A549 (cell line): ENCODE measurements at regions not wholly inside any gene's neighbourhood (a gene's known extent, or its start where the extent isn't known, plus 50 kb on each side); places are given as distances from the start of the nearest gene placed in this dataset.
A peak's percentile ranks its signal among the peaks of the same experiment; 100 is the strongest.

Experiments used
- ATAC-seq, 2 experiments: fragments of 200-7000 bp in 1 of 2; fragments of >200 bp in 1 of 2; cut with Nextera tagmentation in 1 of 2; cut with Tn5 transposase in 1 of 2; 3 replicates each; pipeline versions ENCODE4 v1.8.0 to v1.9.1; 2018 to 2020; ENCODE audit warnings: mild to moderate bottlenecking in 1 of 2, moderate library complexity in 1 of 2
- CTCF ChIA-PET: fragments of 300-600 bp; sonication (Branson Sonifier 250); formaldehyde crosslinking; extraction: SDS; loops from one replicate; lab custom pipeline; 2021; ENCODE audit warnings: antibody characterized with exemption, inconsistent platforms; lab: Yijun Ruan, JAX
- POLR2A ChIA-PET: fragments of 350-600 bp; formaldehyde crosslinking; extraction: SDS; loops from one replicate; lab custom pipeline; 2021; ENCODE audit warnings: antibody characterized with exemption, inconsistent platforms; lab: Yijun Ruan, JAX
- DNase-seq, 2 experiments: peaks; one replicate each; pipeline versions ENCODE4 v3.0.0 to v3.0.0-alpha.2; 2011 to 2016; ENCODE audit warnings: low read depth in 1 of 2, low spot score in 1 of 2
- FAIRE-seq: peaks from 2 replicates; lab custom pipeline; 2011; peaks lifted over from hg19 to GRCh38; lab: Jason Lieb, UNC
- H3K27ac ChIP-seq, 2 experiments: fragments of >200 bp; sonication (Bioruptor Twin); formaldehyde crosslinking; 3 replicates each; pipeline ENCODE4 v1.5.1; 2016 to 2017
- H3K4me1 ChIP-seq: fragments of >200 bp; sonication (Bioruptor Twin); formaldehyde crosslinking; 3 replicates; pipeline ENCODE4 v1.6.1; 2016
- H3K4me2 ChIP-seq: fragments of >200 bp; sonication (Bioruptor Twin); formaldehyde crosslinking; 3 replicates; pipeline ENCODE4 v1.6.1; 2016
- H3K4me3 ChIP-seq: fragments of >200 bp; sonication (Bioruptor Twin); formaldehyde crosslinking; 3 replicates; pipeline ENCODE4 v1.5.1; 2016
- H3K9me3 ChIP-seq: fragments of >200 bp; sonication (Bioruptor Twin); formaldehyde crosslinking; 3 replicates; pipeline ENCODE4 v1.6.1; 2016
- BHLHE40 ChIP-seq: IDR thresholded peaks from 2 replicates; pipeline ENCODE4 v1.6.1; 2012; ENCODE audit warnings: low read depth, low read length, inconsistent platforms
- CEBPB ChIP-seq, 2 experiments: fragments of >200 bp in 1 of 2; sonication (Bioruptor Twin) in 1 of 2; formaldehyde crosslinking in 1 of 2; IDR thresholded peaks; 2 replicates each; pipeline ENCODE4 v1.6.1; 2012 to 2016
- FOSB ChIP-seq: fragments of 250-450 bp; sonication (Bioruptor Pico); IDR thresholded peaks from 2 replicates; pipeline ENCODE4 v1.5.0; 2020; ENCODE audit warnings: mild to moderate bottlenecking, moderate library complexity
- FOXS1 ChIP-seq: fragments of 250-450 bp; sonication (Bioruptor Pico); IDR thresholded peaks from 2 replicates; pipeline ENCODE4 v1.5.0; 2020; ENCODE audit warnings: mild to moderate bottlenecking, moderate library complexity
- HES2 ChIP-seq: fragments of >200 bp; sonication (Bioruptor Twin); formaldehyde crosslinking; IDR thresholded peaks from 2 replicates; pipeline ENCODE4 v1.6.1; 2016
- HOXA7 ChIP-seq: fragments of 250-450 bp; sonication (Bioruptor Pico); IDR thresholded peaks from 2 replicates; pipeline ENCODE4 v1.5.0; 2020; ENCODE audit warnings: mild to moderate bottlenecking, moderate library complexity
- KDM5A ChIP-seq: fragments of 200-600 bp; sonication (generic); IDR thresholded peaks from 2 replicates; pipeline ENCODE4 v1.6.1; 2016; ENCODE audit warnings: antibody characterized with exemption, mild to moderate bottlenecking
- MAFK ChIP-seq: fragments of 450-650 bp; IDR thresholded peaks from 2 replicates; pipeline ENCODE4 v1.6.1; 2014; ENCODE audit not compliant: partially characterized antibody
- NR3C1 ChIP-seq: fragments of >200 bp; sonication (Bioruptor Twin); formaldehyde crosslinking; IDR thresholded peaks from 3 replicates; pipeline ENCODE4 v1.6.1; 2017
- POLR2A ChIP-seq: IDR thresholded peaks from 2 replicates; pipeline ENCODE4 v1.6.1; 2012; ENCODE audit warnings: mild to moderate bottlenecking, low read length
- RAD21 ChIP-seq, 2 experiments: fragments of >200 bp in 1 of 2; sonication (Bioruptor Twin) in 1 of 2; formaldehyde crosslinking in 1 of 2; IDR thresholded peaks in 1 of 2; conservative IDR thresholded peaks in 1 of 2; 2 replicates in 1 of 2; 3 replicates in 1 of 2; pipeline ENCODE4 v1.6.1; 2012 to 2018; ENCODE audit warnings: inconsistent platforms in 1 of 2
- RCOR1 ChIP-seq: fragments of 150-350 bp; IDR thresholded peaks from 2 replicates; pipeline ENCODE4 v1.6.1; 2014; ENCODE audit warnings: antibody characterized with exemption, low read length, low read depth
- RFX5 ChIP-seq: fragments of 450-650 bp; IDR thresholded peaks from 2 replicates; pipeline ENCODE4 v1.7.1; 2014; ENCODE audit warnings: antibody characterized with exemption, mild to moderate bottlenecking, moderate library complexity
- SMC3 ChIP-seq: fragments of >200 bp; sonication (Bioruptor Twin); formaldehyde crosslinking; IDR thresholded peaks from 3 replicates; pipeline ENCODE4 v1.6.1; 2018; ENCODE audit warnings: inconsistent platforms
- ZFP36 ChIP-seq: fragments of 450-650 bp; IDR thresholded peaks from 2 replicates; pipeline ENCODE4 v1.6.1; 2014; ENCODE audit warnings: borderline replicate concordance; ENCODE audit not compliant: partially characterized antibody
- ZSCAN20 ChIP-seq: fragments of 250-450 bp; sonication (Bioruptor Pico); IDR thresholded peaks from 2 replicates; pipeline ENCODE4 v1.8.0; 2022; ENCODE audit warnings: mild to moderate bottlenecking, moderate library complexity
- WGBS: methylation state at CpG from one replicate; pipeline ENCODE4 v1.1.6; 2017; ENCODE audit errors: missing lambda C conversion rate; 5-methylcytosine and 5-hydroxymethylcytosine counted together
- TF ChIP-seq, protein P1 (sequence below): IDR thresholded peaks from 2 replicates; pipeline ENCODE4 v1.6.1; 2012
- TF ChIP-seq, protein P2 (sequence below): fragments of 450-650 bp; IDR thresholded peaks from 2 replicates; pipeline ENCODE4 v1.6.1; 2014; ENCODE audit warnings: antibody characterized with exemption
- TF ChIP-seq, protein P3 (sequence below): fragments of 250-450 bp; sonication (Bioruptor Pico); IDR thresholded peaks from 2 replicates; pipeline ENCODE4 v1.5.0; 2020; ENCODE audit warnings: low read depth, mild to moderate bottlenecking, moderate library complexity
- TF ChIP-seq, protein P4 (sequence below): fragments of >200 bp; sonication (Bioruptor Twin); formaldehyde crosslinking; IDR thresholded peaks from 3 replicates; pipeline ENCODE4 v1.6.1; 2016

DNA sequence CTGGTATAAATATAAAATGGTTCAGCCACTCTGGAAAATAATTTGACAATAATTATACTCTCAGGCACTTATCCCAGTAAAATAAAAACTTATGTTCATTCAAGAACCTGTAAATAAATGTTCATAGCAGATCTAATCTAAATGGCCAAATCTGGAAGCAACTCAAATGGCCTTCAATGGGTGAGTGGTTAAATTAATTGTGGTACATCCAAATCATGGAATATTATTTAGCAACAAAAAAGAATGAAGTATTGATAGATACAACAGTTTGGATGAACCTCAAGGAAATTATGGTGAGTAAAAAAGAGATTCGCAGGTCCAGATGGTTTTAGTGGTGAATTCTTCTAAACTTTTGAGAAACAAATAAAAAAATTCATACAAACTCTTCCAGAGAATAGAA lies 287.0 kb upstream of the ZC3H12C start:
- TF ChIP-seq SMC3: no peak
- TF ChIP-seq POLR2A: no peak
- no peak for FAIRE-seq
- no peaks in the 10 kb centered on the region for H3K4me1 ChIP-seq
- H3K27ac ChIP-seq: no peak overlapping the region
- no peak overlapping the region for H3K4me3 ChIP-seq
- no peaks in the 10 kb centered on the region; the same call in 2 of the 3 replicates for H3K9me3 ChIP-seq
- ATAC-seq: no peak
- 0% methylated on average over 1 of the region's 1 CpG for WGBS
- ChIA-PET CTCF (no interaction called here), POLR2A (no interaction called here)
- H3K4me2 ChIP-seq: no peak overlapping the region
- DNase-seq: no peak

DNA sequence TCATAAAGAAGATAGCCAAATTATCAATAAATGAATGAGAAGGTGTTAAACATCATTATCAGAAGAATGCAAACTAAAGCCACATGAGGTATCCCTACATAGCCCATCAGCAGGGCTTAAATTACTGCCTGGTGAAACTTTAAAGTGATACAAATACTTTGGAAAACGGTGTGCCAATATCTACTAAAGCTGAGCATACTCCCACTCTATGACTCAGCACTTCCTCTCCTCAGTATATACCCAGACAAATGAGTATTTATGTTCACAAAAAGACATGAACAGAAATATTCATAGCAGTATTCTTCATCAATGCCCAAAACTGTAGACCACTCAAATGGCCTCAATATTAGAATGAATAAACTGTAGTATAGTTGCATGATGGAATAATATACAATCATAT lies 284.6 kb upstream of the ZC3H12C start:
- no peak for ATAC-seq
- WGBS: 4% methylated on average over 1 of the region's 1 CpG
- DNase-seq: no peak
- ChIA-PET POLR2A (no interaction called here), CTCF (no interaction called here)
- Histone ChIP-seq H3K9me3 (no peaks in the 10 kb centered on the region; the same call in 2 of the 3 replicates), H3K4me1 (no peaks in the 10 kb centered on the region), H3K4me3 (no peak overlapping the region), H3K27ac (no peak overlapping the region), H3K4me2 (no peak overlapping the region)
- peak; percentile 35 for TF ChIP-seq MAFK
- no peak for TF ChIP-seq FOXS1 (CRISPR knock-in tag)
- TF ChIP-seq, protein P1, sequence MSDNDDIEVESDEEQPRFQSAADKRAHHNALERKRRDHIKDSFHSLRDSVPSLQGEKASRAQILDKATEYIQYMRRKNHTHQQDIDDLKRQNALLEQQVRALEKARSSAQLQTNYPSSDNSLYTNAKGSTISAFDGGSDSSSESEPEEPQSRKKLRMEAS: no peak
- TF ChIP-seq, protein P2, sequence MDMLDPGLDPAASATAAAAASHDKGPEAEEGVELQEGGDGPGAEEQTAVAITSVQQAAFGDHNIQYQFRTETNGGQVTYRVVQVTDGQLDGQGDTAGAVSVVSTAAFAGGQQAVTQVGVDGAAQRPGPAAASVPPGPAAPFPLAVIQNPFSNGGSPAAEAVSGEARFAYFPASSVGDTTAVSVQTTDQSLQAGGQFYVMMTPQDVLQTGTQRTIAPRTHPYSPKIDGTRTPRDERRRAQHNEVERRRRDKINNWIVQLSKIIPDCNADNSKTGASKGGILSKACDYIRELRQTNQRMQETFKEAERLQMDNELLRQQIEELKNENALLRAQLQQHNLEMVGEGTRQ: no peak
- TF ChIP-seq, protein P3, sequence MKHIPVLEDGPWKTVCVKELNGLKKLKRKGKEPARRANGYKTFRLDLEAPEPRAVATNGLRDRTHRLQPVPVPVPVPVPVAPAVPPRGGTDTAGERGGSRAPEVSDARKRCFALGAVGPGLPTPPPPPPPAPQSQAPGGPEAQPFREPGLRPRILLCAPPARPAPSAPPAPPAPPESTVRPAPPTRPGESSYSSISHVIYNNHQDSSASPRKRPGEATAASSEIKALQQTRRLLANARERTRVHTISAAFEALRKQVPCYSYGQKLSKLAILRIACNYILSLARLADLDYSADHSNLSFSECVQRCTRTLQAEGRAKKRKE (CRISPR knock-in tag): no peak
- TF ChIP-seq FOSB (CRISPR knock-in tag): no peak
- no peak for FAIRE-seq

- no peaks in the 10 kb centered on the region for H3K9me3 ChIP-seq
- no peak overlapping the region for H3K27ac ChIP-seq
- no peak for TF ChIP-seq ZSCAN20 (CRISPR knock-in tag)
- no peak for TF ChIP-seq HES2
- TF ChIP-seq, protein P2: no peak
- TF ChIP-seq RFX5: no peak
- no peak for TF ChIP-seq RCOR1
- no peak for TF ChIP-seq KDM5A
- no peak for TF ChIP-seq BHLHE40
- no peak for TF ChIP-seq CEBPB (IDR thresholded peaks at IDR 0.05)
- TF ChIP-seq, protein P4, sequence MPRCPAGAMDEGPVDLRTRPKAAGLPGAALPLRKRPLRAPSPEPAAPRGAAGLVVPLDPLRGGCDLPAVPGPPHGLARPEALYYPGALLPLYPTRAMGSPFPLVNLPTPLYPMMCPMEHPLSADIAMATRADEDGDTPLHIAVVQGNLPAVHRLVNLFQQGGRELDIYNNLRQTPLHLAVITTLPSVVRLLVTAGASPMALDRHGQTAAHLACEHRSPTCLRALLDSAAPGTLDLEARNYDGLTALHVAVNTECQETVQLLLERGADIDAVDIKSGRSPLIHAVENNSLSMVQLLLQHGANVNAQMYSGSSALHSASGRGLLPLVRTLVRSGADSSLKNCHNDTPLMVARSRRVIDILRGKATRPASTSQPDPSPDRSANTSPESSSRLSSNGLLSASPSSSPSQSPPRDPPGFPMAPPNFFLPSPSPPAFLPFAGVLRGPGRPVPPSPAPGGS: no peak
- no peak for TF ChIP-seq RAD21 (conservative IDR thresholded peaks at IDR 0.05 in 1 of 2, IDR thresholded peaks at IDR 0.05 in 1 of 2)
- no peak for TF ChIP-seq POLR2A
- TF ChIP-seq HOXA7: no peak
- TF ChIP-seq NR3C1: no peak
- no peak for TF ChIP-seq ZFP36
- TF ChIP-seq, all 56 proteins: peak for 0
- no peak for FAIRE-seq
- 25% methylated on average over 2 of the region's 2 CpGs for WGBS
- H3K4me3 ChIP-seq: no peak overlapping the region
- POLR2A ChIA-PET: no interaction called here
- H3K4me1 ChIP-seq: no peaks in the 10 kb centered on the region
- no peak for DNase-seq
- no peak overlapping the region for H3K4me2 ChIP-seq
- CTCF ChIA-PET: no interaction called here
- ATAC-seq: no peak
Observed at GRCh38 chr11:109814824-109815223, 278.4 kb upstream of the ZC3H12C start.
